ENCODE measurements at regions not wholly inside any gene's neighbourhood (a gene's known extent, or its start where the extent isn't known, plus 50 kb on each side); places are given as distances from the start of the nearest gene placed in this dataset.

DNA sequence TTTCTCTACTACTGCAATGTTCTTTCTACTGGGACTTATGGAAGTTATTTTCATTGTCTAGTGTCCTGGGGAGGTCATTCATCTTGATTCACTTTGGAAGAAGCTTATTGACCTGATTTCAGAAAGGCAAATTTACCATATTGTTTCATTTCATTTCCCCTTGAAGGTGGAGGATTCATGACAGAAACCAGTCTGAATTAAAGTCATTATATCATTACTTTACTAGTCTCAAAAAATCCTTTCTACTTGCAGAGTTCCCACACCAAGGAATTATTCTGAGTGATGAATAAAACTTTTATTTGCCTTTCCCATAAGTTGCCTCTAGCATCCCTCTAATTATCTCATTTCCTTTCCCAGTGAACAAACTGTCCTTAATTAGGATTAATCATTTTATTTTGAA is 163.8 kb downstream of the RASSF9 start (continued):
- TF ChIP-seq TAF1 (IDR thresholded peaks at IDR 0.05; ENCODE audit: borderline replicate concordance, low read depth, low read length) (no peak), RCOR1 (IDR thresholded peaks at IDR 0.05; ENCODE audit: low read length) (no peak), RXRA (IDR thresholded peaks at IDR 0.05; ENCODE audit: borderline replicate concordance, low read depth) (no peak), GABPA (IDR thresholded peaks at IDR 0.05; ENCODE audit: low read depth) (no peak), CHD2 (IDR thresholded peaks at IDR 0.05; ENCODE audit: low read length, partially characterized antibody) (no peak), YY1 (IDR thresholded peaks at IDR 0.05; ENCODE audit: low read depth) (no peak), TCF12 (IDR thresholded peaks at IDR 0.05) (no peak), FOXJ3 (CRISPR knock-in tag; IDR thresholded peaks at IDR 0.05) (no peak)
- TF ChIP-seq, protein P1, sequence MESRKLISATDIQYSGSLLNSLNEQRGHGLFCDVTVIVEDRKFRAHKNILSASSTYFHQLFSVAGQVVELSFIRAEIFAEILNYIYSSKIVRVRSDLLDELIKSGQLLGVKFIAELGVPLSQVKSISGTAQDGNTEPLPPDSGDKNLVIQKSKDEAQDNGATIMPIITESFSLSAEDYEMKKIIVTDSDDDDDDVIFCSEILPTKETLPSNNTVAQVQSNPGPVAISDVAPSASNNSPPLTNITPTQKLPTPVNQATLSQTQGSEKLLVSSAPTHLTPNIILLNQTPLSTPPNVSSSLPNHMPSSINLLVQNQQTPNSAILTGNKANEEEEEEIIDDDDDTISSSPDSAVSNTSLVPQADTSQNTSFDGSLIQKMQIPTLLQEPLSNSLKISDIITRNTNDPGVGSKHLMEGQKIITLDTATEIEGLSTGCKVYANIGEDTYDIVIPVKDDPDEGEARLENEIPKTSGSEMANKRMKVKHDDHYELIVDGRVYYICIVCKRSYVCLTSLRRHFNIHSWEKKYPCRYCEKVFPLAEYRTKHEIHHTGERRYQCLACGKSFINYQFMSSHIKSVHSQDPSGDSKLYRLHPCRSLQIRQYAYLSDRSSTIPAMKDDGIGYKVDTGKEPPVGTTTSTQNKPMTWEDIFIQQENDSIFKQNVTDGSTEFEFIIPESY (IDR thresholded peaks at IDR 0.05; ENCODE audit: borderline replicate concordance, low read depth), result no peak
- TF ChIP-seq, protein P2, sequence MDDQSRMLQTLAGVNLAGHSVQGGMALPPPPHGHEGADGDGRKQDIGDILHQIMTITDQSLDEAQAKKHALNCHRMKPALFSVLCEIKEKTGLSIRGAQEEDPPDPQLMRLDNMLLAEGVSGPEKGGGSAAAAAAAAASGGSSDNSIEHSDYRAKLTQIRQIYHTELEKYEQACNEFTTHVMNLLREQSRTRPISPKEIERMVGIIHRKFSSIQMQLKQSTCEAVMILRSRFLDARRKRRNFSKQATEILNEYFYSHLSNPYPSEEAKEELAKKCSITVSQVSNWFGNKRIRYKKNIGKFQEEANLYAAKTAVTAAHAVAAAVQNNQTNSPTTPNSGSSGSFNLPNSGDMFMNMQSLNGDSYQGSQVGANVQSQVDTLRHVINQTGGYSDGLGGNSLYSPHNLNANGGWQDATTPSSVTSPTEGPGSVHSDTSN (IDR thresholded peaks at IDR 0.05), result no peak

DNA sequence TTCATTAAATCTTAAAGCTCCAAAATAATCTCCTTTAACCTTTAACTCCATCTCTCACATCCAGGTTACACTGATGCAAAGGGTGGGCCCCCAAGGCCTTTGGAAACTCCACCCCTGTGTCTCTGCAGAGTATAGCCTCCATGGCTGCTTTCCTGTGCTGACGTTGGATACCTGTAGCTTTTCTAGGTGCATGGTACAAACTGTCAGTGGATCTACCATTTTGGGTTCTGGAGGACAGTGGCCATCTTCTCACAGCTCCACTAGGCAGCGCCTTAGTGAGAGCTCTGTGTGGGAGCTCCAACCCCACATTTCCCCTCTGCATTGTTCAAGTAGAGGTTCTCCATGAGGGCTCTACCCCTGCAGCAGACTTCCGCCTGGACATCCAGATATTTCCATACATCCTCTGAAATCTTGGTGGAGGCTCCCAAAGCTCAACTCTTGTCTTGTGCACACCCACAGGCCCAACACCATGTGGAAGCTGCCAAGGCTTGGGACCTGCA is 162.2 kb downstream of the RASSF9 start:
- H3K79me2 ChIP-seq (ENCODE audit: insufficient read depth), result no peaks in the 10 kb centered on the region
- no peak overlapping the region for H3K9ac ChIP-seq
- ChIA-PET POLR2A (no interaction called here), CTCF (interaction anchor here (1.2 kb wide), 1 partner anchor 54 kb away, joined by 3 read pairs; no protein-coding TSS in a partner anchor)
- TF ChIP-seq SMC3 (IDR thresholded peaks at IDR 0.05; ENCODE audit: low read depth, low read length), result no peak
- no peak for TF ChIP-seq FOXJ3 (CRISPR knock-in tag; IDR thresholded peaks at IDR 0.05)
- TF ChIP-seq, protein P3, sequence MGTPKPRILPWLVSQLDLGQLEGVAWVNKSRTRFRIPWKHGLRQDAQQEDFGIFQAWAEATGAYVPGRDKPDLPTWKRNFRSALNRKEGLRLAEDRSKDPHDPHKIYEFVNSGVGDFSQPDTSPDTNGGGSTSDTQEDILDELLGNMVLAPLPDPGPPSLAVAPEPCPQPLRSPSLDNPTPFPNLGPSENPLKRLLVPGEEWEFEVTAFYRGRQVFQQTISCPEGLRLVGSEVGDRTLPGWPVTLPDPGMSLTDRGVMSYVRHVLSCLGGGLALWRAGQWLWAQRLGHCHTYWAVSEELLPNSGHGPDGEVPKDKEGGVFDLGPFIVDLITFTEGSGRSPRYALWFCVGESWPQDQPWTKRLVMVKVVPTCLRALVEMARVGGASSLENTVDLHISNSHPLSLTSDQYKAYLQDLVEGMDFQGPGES (IDR thresholded peaks at IDR 0.05; ENCODE audit: low read depth, low read length), result no peak
- TF ChIP-seq, protein P4, sequence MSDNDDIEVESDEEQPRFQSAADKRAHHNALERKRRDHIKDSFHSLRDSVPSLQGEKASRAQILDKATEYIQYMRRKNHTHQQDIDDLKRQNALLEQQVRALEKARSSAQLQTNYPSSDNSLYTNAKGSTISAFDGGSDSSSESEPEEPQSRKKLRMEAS (IDR thresholded peaks at IDR 0.05; ENCODE audit: low read depth), result no peak
- no peak for TF ChIP-seq RAD21 (IDR thresholded peaks at IDR 0.05; ENCODE audit: low read length)
- no peak for TF ChIP-seq RFX5 (IDR thresholded peaks at IDR 0.05; ENCODE audit: low read length)
- TF ChIP-seq, protein P2 (IDR thresholded peaks at IDR 0.05), result no peak
- no peak for TF ChIP-seq TCF12 (IDR thresholded peaks at IDR 0.05)
- TF ChIP-seq, protein P5, sequence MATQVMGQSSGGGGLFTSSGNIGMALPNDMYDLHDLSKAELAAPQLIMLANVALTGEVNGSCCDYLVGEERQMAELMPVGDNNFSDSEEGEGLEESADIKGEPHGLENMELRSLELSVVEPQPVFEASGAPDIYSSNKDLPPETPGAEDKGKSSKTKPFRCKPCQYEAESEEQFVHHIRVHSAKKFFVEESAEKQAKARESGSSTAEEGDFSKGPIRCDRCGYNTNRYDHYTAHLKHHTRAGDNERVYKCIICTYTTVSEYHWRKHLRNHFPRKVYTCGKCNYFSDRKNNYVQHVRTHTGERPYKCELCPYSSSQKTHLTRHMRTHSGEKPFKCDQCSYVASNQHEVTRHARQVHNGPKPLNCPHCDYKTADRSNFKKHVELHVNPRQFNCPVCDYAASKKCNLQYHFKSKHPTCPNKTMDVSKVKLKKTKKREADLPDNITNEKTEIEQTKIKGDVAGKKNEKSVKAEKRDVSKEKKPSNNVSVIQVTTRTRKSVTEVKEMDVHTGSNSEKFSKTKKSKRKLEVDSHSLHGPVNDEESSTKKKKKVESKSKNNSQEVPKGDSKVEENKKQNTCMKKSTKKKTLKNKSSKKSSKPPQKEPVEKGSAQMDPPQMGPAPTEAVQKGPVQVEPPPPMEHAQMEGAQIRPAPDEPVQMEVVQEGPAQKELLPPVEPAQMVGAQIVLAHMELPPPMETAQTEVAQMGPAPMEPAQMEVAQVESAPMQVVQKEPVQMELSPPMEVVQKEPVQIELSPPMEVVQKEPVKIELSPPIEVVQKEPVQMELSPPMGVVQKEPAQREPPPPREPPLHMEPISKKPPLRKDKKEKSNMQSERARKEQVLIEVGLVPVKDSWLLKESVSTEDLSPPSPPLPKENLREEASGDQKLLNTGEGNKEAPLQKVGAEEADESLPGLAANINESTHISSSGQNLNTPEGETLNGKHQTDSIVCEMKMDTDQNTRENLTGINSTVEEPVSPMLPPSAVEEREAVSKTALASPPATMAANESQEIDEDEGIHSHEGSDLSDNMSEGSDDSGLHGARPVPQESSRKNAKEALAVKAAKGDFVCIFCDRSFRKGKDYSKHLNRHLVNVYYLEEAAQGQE (IDR thresholded peaks at IDR 0.05; ENCODE audit: low read depth, low read length), result no peak
- no peak for TF ChIP-seq FOXM1 (IDR thresholded peaks at IDR 0.05; ENCODE audit: low read depth)
- TF ChIP-seq, protein P6, sequence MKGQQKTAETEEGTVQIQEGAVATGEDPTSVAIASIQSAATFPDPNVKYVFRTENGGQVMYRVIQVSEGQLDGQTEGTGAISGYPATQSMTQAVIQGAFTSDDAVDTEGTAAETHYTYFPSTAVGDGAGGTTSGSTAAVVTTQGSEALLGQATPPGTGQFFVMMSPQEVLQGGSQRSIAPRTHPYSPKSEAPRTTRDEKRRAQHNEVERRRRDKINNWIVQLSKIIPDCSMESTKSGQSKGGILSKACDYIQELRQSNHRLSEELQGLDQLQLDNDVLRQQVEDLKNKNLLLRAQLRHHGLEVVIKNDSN (IDR thresholded peaks at IDR 0.05; ENCODE audit: borderline replicate concordance, low read depth), result no peak
- no peak for TF ChIP-seq TAF1 (IDR thresholded peaks at IDR 0.05; ENCODE audit: borderline replicate concordance, low read depth, low read length)
- no peak for TF ChIP-seq EZH2phosphoT487 (IDR thresholded peaks at IDR 0.05; ENCODE audit: borderline replicate concordance, low read depth)
- TF ChIP-seq NFIC (IDR thresholded peaks at IDR 0.05; ENCODE audit: borderline replicate concordance), result no peak
- H3F3A ChIP-seq (replicated peaks; ENCODE audit: insufficient read depth), result no peaks in the 10 kb centered on the region
- H3K4me2 ChIP-seq, result no peak overlapping the region
- no peaks in the 10 kb centered on the region for H4K20me1 ChIP-seq (ENCODE audit: insufficient read depth)
- H3K27me3 ChIP-seq (ENCODE audit: insufficient read depth), result no peaks in the 10 kb centered on the region
- WGBS (ENCODE audit: low lambda C conversion rate), result 63% methylated on average over 3 of the region's 3 CpGs
- H2AFZ ChIP-seq (ENCODE audit: low read depth), result no peak overlapping the region
- H3K4me3 ChIP-seq (ENCODE audit: low read depth in 2 of 2, low read length in 1 of 2), result no peak overlapping the region
- no peak for DNase-seq
- no peaks in the 10 kb centered on the region for H3K4me1 ChIP-seq (ENCODE audit: control insufficient read depth in 1 of 2, insufficient read depth in 2 of 2, low read depth in 1 of 2, low read length in 1 of 2)
- H3K27ac ChIP-seq (ENCODE audit: low read depth in 2 of 2, low read length in 1 of 2), result no peak overlapping the region
- H3K36me3 ChIP-seq (replicated peaks in 1 of 2; ENCODE audit: control insufficient read depth in 1 of 2, insufficient read depth in 2 of 2, low read length in 1 of 2), result no peaks in the 10 kb centered on the region
- H3K9me2 ChIP-seq, result no peaks in the 10 kb centered on the region
- no peaks in the 10 kb centered on the region; the same call in 1 of the 2 replicates for H3K9me3 ChIP-seq
